Testis (tissue), 2 donors: ENCODE measurements at regions not wholly inside any gene's neighbourhood (a gene's known extent, or its start where the extent isn't known, plus 50 kb on each side); places are given as distances from the start of the nearest gene placed in this dataset.
"Not testable (repeated sequence)": the region's sequence is repeated elsewhere in the genome, so short reads cannot be mapped to it uniquely, and the experiment has no call there.

ENCODE experiments used
- POLR2A ChIP-seq: fragments of 450-650 bp; IDR thresholded peaks from one replicate; pipeline ENCODE4 v1.6.1; 2017; ENCODE audit warnings: antibody characterized with exemption, mild to moderate bottlenecking, moderate library complexity
- TF ChIP-seq, protein P1 (sequence below), 3 experiments: fragments of 450-650 bp in 2 of 3; fragments of 200-600 bp in 1 of 3; sonication (generic) in 1 of 3; IDR thresholded peaks; one replicate each; pipeline ENCODE4 v1.5.1; 2016 to 2019; ENCODE audit warnings: antibody characterized with exemption in 3 of 3, mild to moderate bottlenecking in 2 of 3, moderate library complexity in 1 of 3

- TF ChIP-seq POLR2A, result not testable (repeated sequence)
- TF ChIP-seq, protein P1, sequence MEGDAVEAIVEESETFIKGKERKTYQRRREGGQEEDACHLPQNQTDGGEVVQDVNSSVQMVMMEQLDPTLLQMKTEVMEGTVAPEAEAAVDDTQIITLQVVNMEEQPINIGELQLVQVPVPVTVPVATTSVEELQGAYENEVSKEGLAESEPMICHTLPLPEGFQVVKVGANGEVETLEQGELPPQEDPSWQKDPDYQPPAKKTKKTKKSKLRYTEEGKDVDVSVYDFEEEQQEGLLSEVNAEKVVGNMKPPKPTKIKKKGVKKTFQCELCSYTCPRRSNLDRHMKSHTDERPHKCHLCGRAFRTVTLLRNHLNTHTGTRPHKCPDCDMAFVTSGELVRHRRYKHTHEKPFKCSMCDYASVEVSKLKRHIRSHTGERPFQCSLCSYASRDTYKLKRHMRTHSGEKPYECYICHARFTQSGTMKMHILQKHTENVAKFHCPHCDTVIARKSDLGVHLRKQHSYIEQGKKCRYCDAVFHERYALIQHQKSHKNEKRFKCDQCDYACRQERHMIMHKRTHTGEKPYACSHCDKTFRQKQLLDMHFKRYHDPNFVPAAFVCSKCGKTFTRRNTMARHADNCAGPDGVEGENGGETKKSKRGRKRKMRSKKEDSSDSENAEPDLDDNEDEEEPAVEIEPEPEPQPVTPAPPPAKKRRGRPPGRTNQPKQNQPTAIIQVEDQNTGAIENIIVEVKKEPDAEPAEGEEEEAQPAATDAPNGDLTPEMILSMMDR (IDR thresholded peaks at IDR 0.05), result not testable (repeated sequence)
Measured at GRCh38 chrY:11214851-11215250, 1486.2 kb upstream of the USP9Y start.
